VCaP (cell line): ENCODE measurements at regions not wholly inside any gene's neighbourhood (a gene's known extent, or its start where the extent isn't known, plus 50 kb on each side); places are given as distances from the start of the nearest gene placed in this dataset.
"Not testable (repeated sequence)": the region's sequence is repeated elsewhere in the genome, so short reads cannot be mapped to it uniquely, and the experiment has no call there.

Experiments
- H3K27ac ChIP-seq: fragments of 450-650 bp; 2 replicates; pipeline ENCODE4 v1.5.1; 2017
- CTCF ChIP-seq: fragments of 450-650 bp; conservative IDR thresholded peaks from 2 replicates; pipeline ENCODE4 v1.5.1; 2017; ENCODE audit warnings: mild to moderate bottlenecking, moderate library complexity

- no peak overlapping the region for H3K27ac ChIP-seq
- TF ChIP-seq CTCF: no peak
These were observed 389.2 kb downstream of the ADAM29 start for GRCh38 chr4:175307326-175307725.

- H3K27ac ChIP-seq: no peak overlapping the region
- TF ChIP-seq CTCF: no peak
These were observed 390.1 kb downstream of the ADAM29 start for GRCh38 chr4:175308236-175308635.

GRCh38 chr4:175309041-175309440 is 390.9 kb downstream of the ADAM29 start:
- H3K27ac ChIP-seq: no peak overlapping the region
- TF ChIP-seq CTCF: no peak

- TF ChIP-seq CTCF: no peak
- H3K27ac ChIP-seq: no peak overlapping the region
These were observed 407.1 kb downstream of the ADAM29 start for GRCh38 chr4:175325230-175325629.

GRCh38 chr4:175326796-175327195 is 408.6 kb downstream of the ADAM29 start:
- TF ChIP-seq CTCF: no peak
- H3K27ac ChIP-seq: no peak overlapping the region

GRCh38 chr4:175330236-175330635 is 412.1 kb downstream of the ADAM29 start:
- TF ChIP-seq CTCF: no peak
- H3K27ac ChIP-seq: no peak overlapping the region

DNA sequence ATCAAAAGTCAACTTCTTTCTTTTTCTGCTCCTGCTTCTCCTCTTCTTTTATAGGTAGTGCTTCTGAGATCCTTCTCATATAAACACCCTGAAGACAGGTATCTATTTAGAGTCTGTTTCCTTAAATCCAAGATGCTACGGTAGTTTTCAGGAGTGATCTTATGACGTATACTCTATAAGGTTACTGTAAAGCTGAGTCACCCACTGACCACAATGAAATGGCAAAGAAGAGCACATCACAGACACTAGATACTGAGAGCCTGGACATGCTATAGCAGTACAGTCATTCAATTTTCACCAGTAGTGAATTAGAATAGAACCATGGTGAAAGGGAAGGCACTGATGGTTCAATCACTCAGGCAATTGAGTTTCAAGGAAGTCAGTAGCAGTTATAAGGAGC is 412.5 kb downstream of the ADAM29 start:
- no peak overlapping the region for H3K27ac ChIP-seq
- TF ChIP-seq CTCF: no peak

GRCh38 chr4:175335331-175335730 is 417.2 kb downstream of the ADAM29 start:
- no peak overlapping the region for H3K27ac ChIP-seq
- no peak for TF ChIP-seq CTCF

GRCh38 chr4:175336570-175336969 is 418.4 kb downstream of the ADAM29 start:
- H3K27ac ChIP-seq: not testable (repeated sequence)
